HEK293 (cell line): ENCODE measurements at regions not wholly inside any gene's neighbourhood (a gene's known extent, or its start where the extent isn't known, plus 50 kb on each side); places are given as distances from the start of the nearest gene placed in this dataset.
A peak's percentile ranks its signal among the peaks of the same experiment; 100 is the strongest.
"Not testable (repeated sequence)": the region's sequence is repeated elsewhere in the genome, so short reads cannot be mapped to it uniquely, and the experiment has no call there.

ENCODE experiments used
- CTCF ChIA-PET: fragments of 350-600 bp; formaldehyde crosslinking; extraction: SDS; loops from one replicate; lab custom pipeline; 2021; ENCODE audit warnings: antibody characterized with exemption; lab: Yijun Ruan, JAX
- POLR2A ChIA-PET: fragments of 300-600 bp; formaldehyde crosslinking; extraction: SDS; loops from one replicate; lab custom pipeline; 2020; ENCODE audit warnings: antibody characterized with exemption, inconsistent platforms; lab: Yijun Ruan, JAX
- H3K27ac ChIP-seq: fragments of 200-500 bp; sonication (Bioruptor generic); 2 replicates; pipeline ENCODE4 v1.5.1; 2014; ENCODE audit warnings: low read depth, low read length, control low read depth, inconsistent platforms; ENCODE audit errors: extremely low read depth
- H3K36me3 ChIP-seq, 2 experiments: fragments of 200-500 bp in 1 of 2; sonication (Bioruptor generic) in 1 of 2; 1 replicate in 1 of 2; 2 replicates in 1 of 2; pipeline ENCODE4 v1.5.1; 2014 to 2017; ENCODE audit warnings: inconsistent platforms in 2 of 2, low read length in 2 of 2; ENCODE audit not compliant: control insufficient read depth in 2 of 2, insufficient read depth in 1 of 2
- H3K4me1 ChIP-seq: fragments of 200-500 bp; sonication (Bioruptor generic); 2 replicates; pipeline ENCODE4 v1.5.1; 2014; ENCODE audit warnings: mild to moderate bottlenecking, low read length, inconsistent platforms; ENCODE audit not compliant: control insufficient read depth, insufficient read depth
- H3K4me3 ChIP-seq: 2 replicates; pipeline ENCODE4 v1.5.1; 2011; ENCODE audit warnings: low read depth, mild to moderate bottlenecking, control low read depth, low read length, moderate library complexity
- H3K9me3 ChIP-seq: fragments of 200-500 bp; sonication (Bioruptor generic); 2 replicates; pipeline ENCODE4 v1.5.1; 2014; ENCODE audit warnings: low read depth, low read length, inconsistent platforms; ENCODE audit not compliant: control insufficient read depth, insufficient read depth
- GLIS1 ChIP-seq: fragments of 450-650 bp; formaldehyde crosslinking; IDR thresholded peaks from 2 replicates; pipeline ENCODE4 v1.5.1; 2016; ENCODE audit warnings: missing biosample characterization, missing genetic modification characterization
- PRDM10 ChIP-seq: fragments of 450-650 bp; formaldehyde crosslinking; IDR thresholded peaks from 2 replicates; pipeline ENCODE4 v1.5.1; 2016; ENCODE audit warnings: missing biosample characterization, missing genetic modification characterization
- ZNF146 ChIP-seq: fragments of 450-650 bp; formaldehyde crosslinking; IDR thresholded peaks from 2 replicates; pipeline ENCODE4 v1.5.1; 2016; ENCODE audit warnings: missing biosample characterization, missing genetic modification characterization
- ZNF148 ChIP-seq: fragments of 450-650 bp; formaldehyde crosslinking; IDR thresholded peaks from 2 replicates; pipeline ENCODE4 v1.5.0; 2017; ENCODE audit warnings: missing biosample characterization, missing genetic modification characterization, borderline replicate concordance
- ZNF248 ChIP-seq: fragments of 450-650 bp; formaldehyde crosslinking; IDR thresholded peaks from 2 replicates; pipeline ENCODE4 v1.5.1; 2017; ENCODE audit warnings: missing biosample characterization, missing genetic modification characterization
- ZNF280D ChIP-seq: fragments of 450-650 bp; formaldehyde crosslinking; IDR thresholded peaks from 2 replicates; pipeline ENCODE4 v1.5.1; 2016; ENCODE audit warnings: missing biosample characterization, missing genetic modification characterization
- ZNF302 ChIP-seq: fragments of 450-650 bp; formaldehyde crosslinking; IDR thresholded peaks from 2 replicates; pipeline ENCODE4 v1.5.1; 2016; ENCODE audit warnings: missing biosample characterization, missing genetic modification characterization, low read depth
- ZNF423 ChIP-seq: fragments of 450-650 bp; formaldehyde crosslinking; IDR thresholded peaks from 2 replicates; pipeline ENCODE4 v1.5.1; 2016; ENCODE audit warnings: missing biosample characterization, missing genetic modification characterization
- ZNF580 ChIP-seq: fragments of 450-650 bp; formaldehyde crosslinking; IDR thresholded peaks from 2 replicates; pipeline ENCODE4 v1.5.1; 2016; ENCODE audit warnings: missing biosample characterization, missing genetic modification characterization
- ZNF600 ChIP-seq: fragments of 450-650 bp; formaldehyde crosslinking; IDR thresholded peaks from 2 replicates; pipeline ENCODE4 v1.5.1; 2016; ENCODE audit warnings: missing biosample characterization, missing genetic modification characterization
- ZNF664 ChIP-seq: fragments of 450-650 bp; formaldehyde crosslinking; IDR thresholded peaks from 2 replicates; pipeline ENCODE4 v1.5.1; 2016; ENCODE audit warnings: missing biosample characterization, missing genetic modification characterization
- ZNF843 ChIP-seq: fragments of 450-650 bp; formaldehyde crosslinking; IDR thresholded peaks from 2 replicates; pipeline ENCODE4 v1.5.1; 2016; ENCODE audit warnings: missing biosample characterization, missing genetic modification characterization

- Histone ChIP-seq H3K9me3 (no peaks in the 10 kb centered on the region), H3K4me3 (no peak overlapping the region), H3K4me1 (no peaks in the 10 kb centered on the region), H3K27ac (no peak overlapping the region), H3K36me3 (no peaks in the 10 kb centered on the region)
- TF ChIP-seq GLIS1 (tag by site-specific recombination) (no peak), PRDM10 (tag by site-specific recombination) (no peak), ZNF248 (tag by site-specific recombination) (no peak), ZNF843 (tag by site-specific recombination) (no peak), ZNF423 (tag by site-specific recombination) (no peak), ZNF148 (tag by site-specific recombination) (no peak), ZNF302 (tag by site-specific recombination) (no peak), ZNF600 (tag by site-specific recombination) (no peak), ZNF664 (tag by site-specific recombination) (no peak)
- ChIA-PET CTCF (no interaction called here), POLR2A (no interaction called here)
These were observed 174.0 kb upstream of the MMADHC start for GRCh38 chr2:149761611-149762010.

- H3K4me1 ChIP-seq, H3K27ac ChIP-seq, CTCF ChIA-PET, H3K4me3 ChIP-seq, H3K9me3 ChIP-seq, POLR2A ChIA-PET, H3K36me3 ChIP-seq: not testable (repeated sequence)
- TF ChIP-seq ZNF146 (tag by site-specific recombination) = peak; percentile 90
- 0 out of 2 replicates have a peak, but pooled peaks have one; percentile 52 for TF ChIP-seq ZNF580 (tag by site-specific recombination)
These were observed 171.8 kb upstream of the MMADHC start for GRCh38 chr2:149759382-149759781.

GRCh38 chr2:149754722-149755121, 167.1 kb upstream of the MMADHC start:
- H3K9me3 ChIP-seq, CTCF ChIA-PET, H3K4me1 ChIP-seq, H3K4me3 ChIP-seq, H3K36me3 ChIP-seq, H3K27ac ChIP-seq: not testable (repeated sequence)
- POLR2A ChIA-PET = interaction anchor here (0.6 kb wide), 1 partner anchor 18 kb away, joined by 5 read pairs; no protein-coding TSS in a partner anchor
- TF ChIP-seq ZNF146 (tag by site-specific recombination) (peak; percentile 91), ZNF280D (peak; percentile 85; the same call in 1 of the 2 replicates)
